GM13977 (cell line): ENCODE measurements at regions not wholly inside any gene's neighbourhood (a gene's known extent, or its start where the extent isn't known, plus 50 kb on each side); places are given as distances from the start of the nearest gene placed in this dataset.

Experiments
- DNase-seq: peaks from one replicate; pipeline ENCODE4 v3.0.0; 2012; ENCODE audit warnings: low spot score
- CTCF ChIP-seq: IDR thresholded peaks from 2 replicates; pipeline ENCODE4 v1.5.1; 2012; ENCODE audit warnings: mild to moderate bottlenecking, control low read depth; ENCODE audit not compliant: insufficient read depth; ENCODE audit errors: extremely low read depth, missing control alignments
- in situ Hi-C: fragments of 300-500 bp; cut with MboI; formaldehyde crosslinking; loops from one replicate; pipeline ENCODE4 v1.12.0; 2022; ENCODE audit warnings: low sequenced_read_pairs, low pct_unique_long_range_greater_than_20kb, mixed read lengths, inconsistent platforms; ENCODE audit not compliant: unreplicated experiment

GRCh38 chr6:8159966-8160365 is 57.6 kb upstream of the EEF1E1 start:
- no peak for TF ChIP-seq CTCF
- no peak for DNase-seq
- in situ Hi-C loops, result no loop called here

DNA sequence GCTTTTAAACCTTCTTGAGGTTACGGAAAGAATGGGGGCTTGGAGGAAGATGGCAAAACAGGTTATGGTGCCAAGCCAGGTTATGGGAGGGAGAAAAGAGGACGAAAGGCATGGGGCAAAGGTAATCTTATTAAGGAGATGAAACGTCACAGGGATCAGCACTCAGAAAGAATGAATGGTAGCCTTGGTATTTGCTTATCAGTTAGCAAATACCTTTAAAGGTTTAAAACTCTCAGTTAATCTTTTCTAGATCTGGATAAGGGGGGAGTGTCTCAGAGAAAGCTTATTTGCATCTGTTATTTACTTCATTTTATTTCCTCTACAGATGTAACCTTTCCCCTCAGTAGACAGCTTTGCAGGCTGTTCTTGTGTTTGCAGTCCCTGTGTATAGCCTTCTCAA is 55.5 kb upstream of the EEF1E1 start:
- in situ Hi-C loops, result no loop called here
- TF ChIP-seq CTCF, result no peak

GRCh38 chr6:8155259-8156012 is 53.1 kb upstream of the EEF1E1 start:
- no peak for TF ChIP-seq CTCF
- in situ Hi-C loops, result no loop called here

More for the DNA sequence above, 55.5 kb upstream of the EEF1E1 start:
- no peak for DNase-seq

More at GRCh38 chr6:8155259-8156012, 53.1 kb upstream of the EEF1E1 start:
- no peak for DNase-seq
